Keratinocyte (primary cell): ENCODE measurements at regions not wholly inside any gene's neighbourhood (a gene's known extent, or its start where the extent isn't known, plus 50 kb on each side); places are given as distances from the start of the nearest gene placed in this dataset.

Source experiments
- DNase-seq: peaks from one replicate; pipeline ENCODE4 v3.0.0-alpha.2; 2011; ENCODE audit warnings: low read depth, missing footprints, low spot score
- FAIRE-seq: peaks from 2 replicates; lab custom pipeline; 2011; peaks lifted over from hg19 to GRCh38; lab: Jason Lieb, UNC
- H2AFZ ChIP-seq: 2 replicates; pipeline ENCODE4 v1.6.0; 2012; ENCODE audit warnings: low read length, control low read depth, inconsistent platforms; ENCODE audit not compliant: control insufficient read depth
- H3K27ac ChIP-seq: 2 replicates; pipeline ENCODE4 v1.5.1; 2011; ENCODE audit warnings: low read length; ENCODE audit not compliant: control insufficient read depth, insufficient read depth
- H3K27me3 ChIP-seq: 3 replicates; pipeline ENCODE4 v1.6.0; 2011; ENCODE audit warnings: low read length; ENCODE audit not compliant: control insufficient read depth, insufficient read depth; ENCODE audit errors: extremely low read depth
- H3K36me3 ChIP-seq, 2 experiments: 2 replicates in 1 of 2; 3 replicates in 1 of 2; pipeline ENCODE4 v1.5.1; 2011; ENCODE audit warnings: low read length in 2 of 2, mild to moderate bottlenecking in 1 of 2; ENCODE audit not compliant: control insufficient read depth in 2 of 2, insufficient read depth in 2 of 2; ENCODE audit errors: extremely low read depth in 1 of 2
- H3K4me1 ChIP-seq: 3 replicates; pipeline ENCODE4 v1.5.1; 2011; ENCODE audit warnings: low read length; ENCODE audit not compliant: control insufficient read depth, insufficient read depth; ENCODE audit errors: extremely low read depth
- H3K4me2 ChIP-seq: 3 replicates; pipeline ENCODE4 v1.6.0; 2011; ENCODE audit warnings: low read depth, low read length; ENCODE audit not compliant: control insufficient read depth, insufficient read depth; ENCODE audit errors: extremely low read depth
- H3K4me3 ChIP-seq, 3 experiments: fragments of 200-600 bp in 1 of 3; sonication (generic) in 1 of 3; 2 replicates in 2 of 3; 3 replicates in 1 of 3; pipeline ENCODE4 v1.5.1; 2011 to 2016; ENCODE audit warnings: low read length in 3 of 3, mild to moderate bottlenecking in 3 of 3, control low read depth in 2 of 3, inconsistent platforms in 1 of 3, low read depth in 1 of 3, mixed read lengths in 1 of 3, mixed run types in 1 of 3, moderate library complexity in 1 of 3; ENCODE audit not compliant: control insufficient read depth in 2 of 3, insufficient read depth in 2 of 3; ENCODE audit errors: extremely low read depth in 1 of 3
- H3K79me2 ChIP-seq: 2 replicates; pipeline ENCODE4 v1.6.0; 2012; ENCODE audit warnings: low read length; ENCODE audit not compliant: control insufficient read depth, insufficient read depth
- H3K9ac ChIP-seq: 3 replicates; pipeline ENCODE4 v1.6.0; 2011; ENCODE audit warnings: low read length; ENCODE audit not compliant: control insufficient read depth, insufficient read depth; ENCODE audit errors: extremely low read depth
- H3K9me1 ChIP-seq: 3 replicates; pipeline ENCODE4 v1.6.0; 2011; ENCODE audit warnings: low read length; ENCODE audit not compliant: control insufficient read depth, insufficient read depth; ENCODE audit errors: extremely low read depth
- H3K9me3 ChIP-seq: 2 replicates; pipeline ENCODE4 v1.5.1; 2012; ENCODE audit warnings: low read depth, low read length; ENCODE audit not compliant: control insufficient read depth
- H4K20me1 ChIP-seq: 3 replicates; pipeline ENCODE4 v1.6.0; 2011; ENCODE audit warnings: low read length; ENCODE audit not compliant: control insufficient read depth, insufficient read depth; ENCODE audit errors: extremely low read depth
- CTCF ChIP-seq, 3 experiments: IDR thresholded peaks in 1 of 3; conservative IDR thresholded peaks in 1 of 3; optimal IDR thresholded peaks in 1 of 3; 2 replicates in 2 of 3; 3 replicates in 1 of 3; pipeline versions ENCODE3 to v1.5.1; 2011; ENCODE audit warnings: low read length in 3 of 3, mild to moderate bottlenecking in 3 of 3, moderate library complexity in 2 of 3, control low read depth in 1 of 3, inconsistent platforms in 1 of 3; ENCODE audit not compliant: insufficient read depth in 2 of 3; ENCODE audit errors: extremely low read depth in 1 of 3
- EZH2 ChIP-seq: IDR thresholded peaks from one replicate; pipeline ENCODE4 v1.6.1; 2012; ENCODE audit warnings: inconsistent platforms, mild to moderate bottlenecking, low read length, moderate library complexity
- dilution Hi-C: fragments of 300-500 bp; cut with MboI; formaldehyde crosslinking; loops from one replicate; pipeline ENCODE4 v1.7.0; 2020; ENCODE audit warnings: low sequenced_read_pairs; ENCODE audit not compliant: extremely low pct_ligation_motif_present

- no peaks in the 10 kb centered on the region for H3K79me2 ChIP-seq
Measured at GRCh38 chr2:215828528-215829184, 184.7 kb downstream of the MREG start.

GRCh38 chr2:215826838-215827441, 186.4 kb downstream of the MREG start:
- no peak overlapping the region for H3K27ac ChIP-seq
- no peak overlapping the region for H3K4me3 ChIP-seq
- H4K20me1 ChIP-seq: no peaks in the 10 kb centered on the region
- H3K36me3 ChIP-seq: no peaks in the 10 kb centered on the region
- TF ChIP-seq CTCF (optimal IDR thresholded peaks at IDR 0.05 in 1 of 3, IDR thresholded peaks at IDR 0.05 in 1 of 3, conservative IDR thresholded peaks at IDR 0.05 in 1 of 3; ENCODE audit: extremely low read depth in 1 of 3, insufficient read depth in 2 of 3, low read length in 3 of 3) (no peak), EZH2 (no peak)
- dilution Hi-C loops: no loop called here
- peak overlapping the region; percentile 26 for H2AFZ ChIP-seq
- DNase-seq (no peak), FAIRE-seq (no peak)
- H3K27me3 ChIP-seq: no peaks in the 10 kb centered on the region
- H3K79me2 ChIP-seq: no peaks in the 10 kb centered on the region
- no peaks in the 10 kb centered on the region for H3K9me1 ChIP-seq
- H3K4me1 ChIP-seq: peaks cover 8% of the 10 kb centered on the region
- no peak overlapping the region for H3K9ac ChIP-seq
- no peak overlapping the region for H3K4me2 ChIP-seq
- H3K9me3 ChIP-seq: no peaks in the 10 kb centered on the region

More at GRCh38 chr2:215828528-215829184, 184.7 kb downstream of the MREG start:
- H3K9ac ChIP-seq: no peak overlapping the region
- H2AFZ ChIP-seq: no peak overlapping the region
- no peaks in the 10 kb centered on the region for H3K36me3 ChIP-seq
- no peaks in the 10 kb centered on the region for H3K9me3 ChIP-seq
- peaks cover 8% of the 10 kb centered on the region for H3K4me1 ChIP-seq
- H3K27me3 ChIP-seq: no peaks in the 10 kb centered on the region
- H3K9me1 ChIP-seq: no peaks in the 10 kb centered on the region
- H3K4me3 ChIP-seq: no peak overlapping the region
- no peak overlapping the region for H3K27ac ChIP-seq
- DNase-seq (peak; percentile 21), FAIRE-seq (peak; percentile 79)
- H4K20me1 ChIP-seq: no peaks in the 10 kb centered on the region
- peak; percentile 74 to 79 (median 76) for TF ChIP-seq CTCF (optimal IDR thresholded peaks at IDR 0.05 in 1 of 3, IDR thresholded peaks at IDR 0.05 in 1 of 3, conservative IDR thresholded peaks at IDR 0.05 in 1 of 3; ENCODE audit: extremely low read depth in 1 of 3, insufficient read depth in 2 of 3, low read length in 3 of 3)
- TF ChIP-seq EZH2: no peak
- dilution Hi-C loops: no loop called here
- no peak overlapping the region for H3K4me2 ChIP-seq
